Effector CD4-positive, alpha-beta T cell (primary cell): ENCODE measurements at regions not wholly inside any gene's neighbourhood (a gene's known extent, or its start where the extent isn't known, plus 50 kb on each side); places are given as distances from the start of the nearest gene placed in this dataset.
"Not testable (repeated sequence)": the region's sequence is repeated elsewhere in the genome, so short reads cannot be mapped to it uniquely, and the experiment has no call there.

Source experiments
- DNase-seq: peaks from one replicate; pipeline ENCODE4 v3.0.0-alpha.2; 2020

DNA sequence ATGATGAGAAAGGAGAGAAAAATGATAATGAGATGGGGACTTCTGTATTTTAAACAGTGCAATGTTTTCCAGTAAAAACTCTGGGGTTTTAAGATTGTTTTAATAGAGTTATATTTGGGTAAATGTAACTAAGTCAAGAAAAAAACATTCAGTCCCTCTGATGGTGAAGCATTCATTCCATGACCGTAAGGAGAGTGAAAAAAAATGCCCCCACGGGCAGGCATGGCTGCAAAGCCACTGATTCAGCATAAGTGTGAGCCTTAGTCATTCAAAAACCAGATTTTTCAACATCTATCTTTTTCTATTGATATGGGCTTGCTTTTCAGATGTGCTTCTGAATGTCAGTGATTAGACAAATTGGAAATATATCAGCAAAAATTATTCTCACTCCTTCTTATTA, 957.8 kb downstream of the SLC4A3 start:
- no peak for DNase-seq

DNA sequence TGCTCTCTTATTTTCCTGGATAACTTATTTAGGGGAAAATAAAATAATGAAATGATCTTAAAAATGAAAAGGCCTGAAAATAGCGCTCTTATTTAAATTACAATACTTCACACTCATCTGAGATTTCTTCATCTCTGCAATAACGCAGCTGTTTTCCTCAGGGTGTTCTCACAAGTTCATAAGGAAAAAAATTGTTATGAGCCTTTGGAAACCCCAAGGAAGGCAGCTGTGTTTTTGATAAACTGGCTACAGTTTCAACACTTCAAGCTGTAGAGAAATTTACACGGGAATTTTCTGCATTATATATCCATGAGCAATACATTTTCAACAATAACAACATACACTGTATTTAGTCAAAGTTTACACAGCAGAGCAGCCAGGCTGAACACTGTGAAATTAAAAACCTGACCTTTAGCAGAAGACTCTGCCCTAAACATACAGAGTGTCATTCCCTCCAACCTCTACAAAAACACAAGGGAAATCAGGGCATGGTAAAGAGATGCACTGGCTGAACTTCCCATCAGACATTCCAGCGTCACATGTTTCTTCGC, 959.6 kb downstream of the SLC4A3 start:
- no peak for DNase-seq

DNA sequence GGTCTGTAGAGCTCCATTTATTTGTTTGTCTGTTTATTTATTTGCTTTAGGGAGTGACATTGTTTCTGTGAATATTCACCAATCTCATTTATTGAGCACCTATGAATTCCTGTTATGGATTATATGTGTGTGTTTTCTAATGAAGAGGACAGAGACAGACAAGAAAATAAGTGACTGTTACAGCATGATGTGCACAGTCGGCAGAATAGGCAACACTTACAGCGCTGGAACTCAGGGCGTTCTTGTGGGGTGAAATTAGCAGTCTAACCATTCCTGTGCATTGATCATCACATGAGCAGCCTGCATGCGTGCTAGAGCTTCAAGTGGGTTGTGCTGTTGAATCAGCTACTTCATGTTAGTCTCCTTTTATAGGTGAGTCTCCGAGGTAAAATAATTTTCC, 960.7 kb downstream of the SLC4A3 start:
- no peak for DNase-seq

DNA sequence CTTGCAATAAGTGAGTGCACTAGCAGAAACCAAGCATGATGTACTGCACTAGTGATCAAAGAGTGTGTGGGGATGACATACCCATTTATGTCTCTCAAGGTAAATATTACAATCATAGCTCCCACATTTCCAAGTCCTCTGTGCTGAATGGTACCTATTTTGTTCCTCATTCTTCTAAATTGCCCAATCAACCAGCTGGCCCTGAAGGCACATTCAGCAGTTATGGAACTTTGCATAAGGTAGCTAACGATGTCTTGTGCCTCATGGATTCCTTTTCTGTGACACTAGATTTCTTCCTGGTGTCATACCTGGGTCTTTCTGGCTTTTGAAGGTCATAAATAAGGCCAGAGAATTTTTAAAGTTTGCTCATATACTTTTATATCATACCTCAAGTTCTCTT, 963.0 kb downstream of the SLC4A3 start:
- no peak for DNase-seq

DNA sequence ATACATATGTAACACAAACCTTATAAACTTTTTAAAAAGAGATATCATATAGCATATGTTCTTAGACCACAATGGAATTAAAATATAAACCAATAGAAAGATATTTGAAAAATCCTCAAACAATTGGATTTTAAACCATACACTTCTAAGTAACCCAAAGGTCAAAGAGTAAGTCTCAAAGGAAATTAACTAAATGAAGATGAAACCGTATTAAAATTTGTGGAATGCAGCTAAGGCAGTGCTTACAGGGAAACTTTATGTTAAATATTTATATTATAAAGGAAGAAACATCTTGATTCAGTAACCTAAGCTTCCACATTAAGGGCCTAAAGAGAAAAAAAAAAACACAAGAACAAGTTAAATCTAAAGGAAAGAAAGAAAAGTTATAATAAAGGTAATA, 966.1 kb downstream of the SLC4A3 start:
- DNase-seq, result no peak

DNA sequence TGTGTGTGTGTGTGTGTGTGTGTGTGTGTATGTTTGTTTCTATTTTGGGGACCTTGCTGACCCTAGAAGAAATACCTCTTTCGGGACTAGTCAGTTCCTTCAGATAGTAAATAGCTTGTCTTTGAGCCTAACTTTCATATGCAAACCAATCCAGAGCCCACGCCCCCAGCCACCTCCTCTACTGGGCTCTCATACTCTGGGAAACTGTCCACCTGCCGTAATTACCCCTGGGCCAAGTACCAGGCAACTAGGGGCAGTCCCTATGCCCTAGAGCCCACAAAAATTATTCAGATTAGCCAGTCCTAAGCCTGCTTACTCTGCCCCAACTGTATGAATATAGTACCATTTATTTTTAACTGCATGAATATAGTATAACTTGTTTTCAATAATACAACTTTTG, 970.4 kb downstream of the EPHA4 start:
- DNase-seq, result no peak

DNA sequence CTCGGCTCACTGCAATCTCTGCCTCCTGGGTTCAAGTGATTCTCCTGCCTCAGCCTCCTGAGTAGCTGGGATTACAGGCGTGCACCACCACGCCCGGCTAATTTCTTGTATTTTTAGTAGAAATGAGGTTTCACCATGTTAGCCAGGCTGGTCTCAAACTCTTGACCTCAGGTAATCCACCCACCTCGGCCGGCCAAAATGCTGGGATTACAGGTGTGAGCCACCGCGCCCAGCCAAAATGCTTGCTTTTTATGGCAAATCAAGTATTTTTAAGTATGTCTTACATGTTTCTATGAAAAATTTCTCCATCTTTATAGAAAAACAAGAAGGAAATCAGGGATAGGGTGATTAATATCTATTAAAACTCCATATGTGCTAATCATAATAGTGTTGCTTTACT, 959.1 kb downstream of the EPHA4 start:
- DNase-seq, result not testable (repeated sequence)

DNA sequence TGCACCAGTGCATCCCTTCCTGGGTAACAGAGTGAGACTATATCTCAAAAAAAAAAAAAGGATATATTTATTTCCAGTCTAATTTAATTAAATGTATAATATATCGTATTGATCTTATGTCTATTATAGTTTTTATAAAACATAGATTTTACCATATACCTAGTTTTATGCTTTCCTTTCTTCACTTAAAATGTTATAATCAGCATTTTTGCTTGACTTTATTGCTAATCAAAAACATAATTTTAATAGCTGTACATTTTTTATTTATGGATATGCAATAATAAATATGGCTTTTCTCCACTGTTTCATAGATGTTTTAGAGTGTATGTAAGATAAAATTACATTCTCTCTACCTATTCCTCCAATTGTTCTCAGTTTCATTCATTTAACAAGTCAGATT, 958.0 kb downstream of the EPHA4 start:
- no peak for DNase-seq

DNA sequence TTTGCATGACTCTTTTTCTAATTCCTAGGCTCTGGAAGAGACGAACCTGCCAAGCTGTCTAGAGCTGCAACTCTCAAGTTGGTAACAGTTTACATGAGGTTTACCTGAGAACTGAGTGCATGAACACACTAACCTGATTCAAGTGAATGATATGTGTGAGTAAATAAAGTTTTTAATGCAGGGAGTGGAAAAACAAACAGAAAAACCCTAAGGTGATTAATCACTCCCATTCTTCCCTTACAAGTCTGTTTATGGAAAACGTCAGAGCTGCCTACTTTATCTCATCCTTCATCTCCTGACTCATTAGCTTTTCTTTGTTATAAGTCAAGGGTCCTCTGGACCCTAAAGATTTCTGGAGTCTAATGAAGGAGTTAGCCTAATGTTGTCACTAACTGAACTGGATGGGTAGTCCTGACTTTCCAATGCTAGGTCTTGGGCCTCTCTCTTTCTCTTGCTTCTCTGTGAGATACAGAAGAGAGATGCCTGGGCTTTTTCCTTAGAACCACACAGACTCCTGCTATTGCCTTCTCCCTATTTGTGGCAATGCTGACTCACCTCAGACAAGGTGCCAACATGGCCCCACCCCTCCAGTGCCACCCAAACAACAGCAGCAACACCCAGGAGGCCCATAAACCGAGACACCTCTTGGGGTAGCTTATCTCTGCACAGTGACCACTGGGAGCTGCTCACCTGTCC, 952.4 kb downstream of the EPHA4 start:
- no peak for DNase-seq

DNA sequence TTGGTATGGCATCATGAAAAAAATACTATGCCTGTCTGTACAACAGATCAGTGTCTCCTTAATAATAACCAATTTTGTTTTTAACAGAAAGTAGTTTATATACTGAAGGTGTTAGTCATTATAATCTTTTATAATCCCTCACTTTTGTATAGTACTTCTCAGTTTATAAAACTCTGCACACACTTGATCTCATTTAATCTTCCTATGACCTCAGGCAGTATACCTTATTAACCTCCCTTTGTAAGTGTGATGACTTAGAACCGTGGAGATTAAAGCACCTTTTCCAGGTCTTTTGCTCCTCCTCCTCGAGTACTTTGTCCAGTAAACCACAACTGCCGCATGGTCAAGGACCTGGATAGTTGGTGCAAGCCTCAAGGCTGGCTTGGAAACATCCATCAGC, 945.5 kb downstream of the EPHA4 start:
- DNase-seq, result no peak

DNA sequence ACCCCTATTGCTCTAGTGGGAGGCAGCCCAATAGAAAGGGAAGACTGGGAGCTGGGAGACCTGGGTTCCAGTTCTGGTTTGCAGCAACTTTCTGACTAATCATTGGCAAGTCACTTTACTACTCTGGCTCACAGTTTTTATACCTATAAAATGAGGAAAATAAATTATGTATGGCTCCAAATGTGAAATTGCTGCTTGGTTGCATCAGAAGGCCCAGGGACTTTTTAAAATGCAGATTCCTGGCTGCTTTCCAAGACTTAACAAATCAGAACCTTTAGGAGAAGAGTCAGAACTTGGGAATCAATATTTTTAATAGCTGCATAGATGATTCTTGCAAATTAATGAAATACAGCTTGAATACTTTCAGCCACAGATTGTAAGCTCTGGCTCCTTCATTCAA, 943.9 kb downstream of the EPHA4 start:
- DNase-seq, result no peak

DNA sequence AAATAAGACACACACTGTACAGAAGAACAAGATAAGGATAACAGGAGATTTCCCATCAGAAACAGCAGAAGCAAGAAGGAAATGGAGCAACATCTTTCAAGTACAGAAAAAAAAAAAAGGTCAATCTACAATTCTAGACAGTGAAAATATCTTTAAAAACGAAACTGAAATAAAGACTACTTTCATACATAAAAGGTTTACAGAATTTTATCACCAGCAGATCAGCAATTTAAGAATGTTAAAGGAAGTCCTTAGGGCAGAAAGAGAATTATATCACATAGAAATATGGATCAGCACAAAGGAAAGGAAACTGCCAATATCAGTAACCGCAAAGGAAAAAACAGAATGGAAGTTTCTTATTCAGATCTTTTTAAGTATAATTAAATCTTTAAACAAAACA, 931.0 kb downstream of the EPHA4 start:
- no peak for DNase-seq

DNA sequence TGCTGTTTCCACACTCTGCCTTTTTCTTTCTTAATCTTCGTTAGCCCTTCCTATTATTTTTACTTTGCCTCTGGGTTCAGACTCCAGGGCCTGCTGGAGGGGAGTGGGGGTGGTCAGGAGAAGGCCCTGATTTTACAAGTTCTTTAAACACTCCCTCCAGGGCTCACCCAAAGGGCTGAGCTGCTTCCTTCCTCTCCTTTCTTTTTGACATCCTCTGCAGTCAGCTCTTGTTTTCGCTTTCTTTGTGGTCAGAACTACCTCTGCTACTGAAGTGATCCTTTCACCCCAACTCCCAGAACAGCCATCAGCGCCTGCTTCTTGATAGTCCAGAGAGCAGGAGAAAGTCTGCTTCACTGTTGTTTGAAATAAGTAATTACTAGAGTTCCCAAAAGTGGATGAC, 925.7 kb downstream of the EPHA4 start:
- DNase-seq, result no peak

DNA sequence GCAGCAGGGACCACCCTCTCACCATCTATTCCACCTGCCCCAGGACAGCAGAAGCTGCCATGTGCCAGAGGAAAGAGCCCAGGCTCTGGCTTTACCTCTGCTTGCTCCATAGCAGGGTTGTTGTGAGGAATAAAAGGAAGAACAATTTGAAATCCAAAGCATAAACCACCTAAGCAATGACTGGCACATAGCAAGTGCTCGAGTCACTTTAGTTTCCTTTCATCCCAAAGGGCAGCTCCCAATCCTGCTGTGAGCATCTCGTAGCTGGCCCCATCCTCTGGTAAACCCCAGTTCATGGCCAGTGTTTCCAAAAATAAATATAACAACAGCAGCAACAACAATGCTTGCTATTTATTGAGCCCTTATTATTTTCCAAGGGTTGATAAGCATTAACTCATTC, 923.5 kb downstream of the EPHA4 start:
- no peak for DNase-seq

DNA sequence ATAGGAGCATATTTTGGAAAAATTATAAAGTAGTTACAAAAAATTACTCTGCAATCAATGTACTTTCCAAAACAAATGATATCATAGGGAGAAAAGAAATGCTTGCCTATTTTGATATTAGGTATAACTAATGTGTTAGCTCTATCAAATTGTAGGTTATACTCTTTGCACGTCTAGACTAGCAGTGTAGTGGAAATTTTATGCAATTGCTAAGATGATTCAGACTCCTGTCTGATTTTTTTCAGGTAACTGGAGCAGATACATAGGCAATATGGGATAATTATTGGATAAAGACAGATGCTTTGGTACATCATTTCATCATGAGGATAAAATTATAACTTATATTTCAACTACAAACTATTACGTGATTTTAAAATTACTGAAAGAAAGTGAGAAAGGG, 918.3 kb downstream of the EPHA4 start:
- DNase-seq, result no peak

DNA sequence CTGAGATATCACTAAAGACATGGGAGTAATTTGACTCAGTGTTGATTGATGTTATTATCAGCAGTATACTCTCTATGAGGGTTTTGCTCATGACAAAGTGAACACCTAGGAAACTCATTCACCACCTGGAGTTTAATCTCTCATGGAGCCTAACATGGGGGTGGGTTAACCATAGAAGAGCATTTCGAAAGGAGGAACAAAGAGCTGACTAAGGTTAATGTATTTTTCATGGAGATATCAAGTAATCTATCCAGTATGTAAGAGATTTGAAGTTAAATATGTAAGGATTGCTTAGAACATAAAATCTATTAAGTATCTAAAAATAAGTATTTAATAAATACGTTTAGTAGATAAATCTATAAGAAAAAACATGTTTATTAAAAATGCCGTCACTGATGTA, 917.8 kb downstream of the EPHA4 start:
- no peak for DNase-seq

DNA sequence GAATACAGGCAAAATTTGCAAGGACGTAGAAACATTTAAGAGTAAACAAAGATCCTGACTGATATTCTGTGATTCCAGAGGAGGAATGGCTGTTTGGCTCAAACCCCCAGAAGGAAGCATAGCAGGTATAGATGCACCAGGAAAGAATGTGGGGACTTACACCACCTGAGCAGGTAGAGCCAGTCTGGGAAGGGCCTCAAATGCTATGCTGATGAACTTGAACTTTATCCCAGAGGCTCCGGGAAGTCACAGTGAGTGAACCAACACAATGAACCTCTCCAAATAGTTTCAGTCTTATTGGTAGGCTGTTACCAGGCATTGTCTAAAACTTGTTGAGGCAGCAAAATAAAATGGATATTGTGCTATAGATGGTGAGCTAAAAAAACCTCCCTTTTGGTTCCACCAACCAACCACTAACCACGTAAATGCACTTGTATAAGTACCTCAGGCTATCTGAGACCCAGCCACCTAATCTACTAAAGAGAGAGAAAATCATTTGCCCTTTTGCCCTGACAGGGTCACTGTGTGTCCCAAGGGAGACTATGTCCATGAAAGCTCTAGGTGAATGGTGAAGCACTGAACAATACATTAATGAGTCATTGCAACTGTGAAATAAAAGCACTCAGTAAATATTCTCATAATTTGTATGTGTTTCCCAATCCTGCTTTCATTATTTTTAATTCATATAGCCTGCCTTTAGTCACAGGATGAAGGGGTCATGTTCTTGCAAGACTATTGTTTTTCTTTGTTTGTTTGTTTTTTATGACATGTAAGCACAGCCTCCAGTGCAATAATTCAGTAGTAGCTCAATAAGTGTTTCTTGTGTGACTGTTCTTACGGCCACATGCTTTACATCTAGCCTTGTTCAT, 911.6 kb downstream of the EPHA4 start:
- DNase-seq, result no peak

DNA sequence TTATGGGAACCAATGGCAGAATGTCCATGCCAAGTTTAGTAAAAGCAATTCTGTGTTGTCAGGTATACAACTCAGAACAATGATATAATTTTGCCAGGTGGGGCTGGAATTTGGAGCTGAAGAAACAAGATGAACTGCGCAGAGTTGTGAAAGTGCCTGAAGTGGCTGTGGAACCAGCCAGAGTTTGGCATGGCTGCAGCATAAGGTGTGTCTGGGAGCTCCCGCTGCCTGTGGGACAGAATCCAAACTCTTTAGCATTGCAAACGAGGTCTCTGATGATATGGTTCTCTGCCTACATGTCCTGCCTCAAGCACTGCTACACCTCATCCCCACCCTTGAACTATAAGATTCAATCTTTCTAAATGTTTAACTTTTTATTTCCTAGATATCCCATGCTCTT, 909.7 kb downstream of the EPHA4 start:
- no peak for DNase-seq

DNA sequence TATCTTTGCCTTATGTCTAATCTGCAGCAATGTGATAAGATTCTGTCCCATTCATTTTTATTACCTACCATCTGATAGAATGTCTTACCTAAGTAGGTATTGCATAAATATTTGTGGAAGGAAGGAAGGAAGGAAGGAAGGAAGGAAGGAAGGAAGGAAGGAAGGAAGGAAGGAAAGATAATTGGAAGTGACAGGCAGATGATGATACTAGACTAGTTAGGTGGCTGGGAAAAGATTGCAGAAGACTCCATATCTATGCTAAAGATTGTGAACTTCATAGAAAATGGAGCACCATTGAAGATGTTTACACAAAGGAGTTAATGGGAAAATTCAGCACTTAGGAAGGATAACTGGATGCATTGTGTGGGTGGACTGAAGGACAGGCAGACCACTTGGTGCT, 909.0 kb downstream of the EPHA4 start:
- no peak for DNase-seq

DNA sequence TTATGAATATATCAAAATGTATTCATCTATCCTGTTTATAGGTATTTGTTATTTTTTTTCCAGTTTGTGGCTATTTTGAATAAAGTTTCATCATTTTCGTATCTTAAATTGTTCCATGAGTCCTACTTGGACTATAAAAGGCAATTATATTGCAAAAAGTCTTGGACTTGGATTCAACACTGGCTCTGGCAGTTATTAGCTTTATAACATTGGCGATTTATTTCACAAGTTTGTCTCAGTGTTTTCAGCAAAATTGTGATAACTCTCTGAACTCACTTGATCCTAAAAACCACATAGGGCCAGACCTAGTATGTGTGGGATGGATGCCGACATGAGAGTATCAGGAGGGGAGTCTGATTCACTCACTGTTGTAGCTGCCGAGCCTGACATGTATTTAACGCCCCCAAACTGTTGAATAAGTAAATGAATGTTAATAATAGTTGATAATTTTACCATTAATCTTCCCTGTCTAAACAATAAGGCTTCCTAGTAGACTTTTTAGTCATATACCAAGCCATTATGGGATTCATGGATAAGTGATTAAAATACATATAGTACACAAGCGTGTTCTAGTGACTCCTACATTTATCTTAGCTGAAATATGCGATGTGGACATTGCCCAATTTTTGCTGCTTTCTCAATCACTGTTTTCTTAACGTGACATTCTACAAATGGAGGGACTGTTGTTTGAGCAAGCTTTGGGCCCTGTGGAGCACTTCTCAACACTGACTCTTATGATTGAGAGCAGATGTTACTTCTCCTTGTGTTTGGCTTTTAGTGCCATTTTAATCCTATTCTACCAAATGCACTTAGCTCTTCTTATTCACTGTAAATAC, 907.6 kb downstream of the EPHA4 start:
- DNase-seq, result no peak

DNA sequence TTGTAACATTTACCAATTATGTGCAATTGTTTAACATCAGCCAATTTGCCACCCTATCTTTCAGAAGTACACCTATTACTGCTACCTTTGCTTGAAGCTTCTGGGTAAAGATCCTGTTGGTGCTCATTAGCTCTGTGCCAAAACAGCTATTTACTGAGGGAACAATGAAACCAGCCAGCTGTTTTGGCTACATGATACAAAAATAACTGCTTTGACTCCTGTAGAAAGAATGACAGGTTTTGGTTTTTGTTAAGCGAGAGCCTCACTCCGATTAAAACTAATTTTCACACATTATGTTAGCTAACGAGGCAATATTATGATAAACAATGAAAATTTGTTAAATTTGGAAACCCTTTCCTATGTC, 907.0 kb downstream of the EPHA4 start:
- DNase-seq, result no peak

DNA sequence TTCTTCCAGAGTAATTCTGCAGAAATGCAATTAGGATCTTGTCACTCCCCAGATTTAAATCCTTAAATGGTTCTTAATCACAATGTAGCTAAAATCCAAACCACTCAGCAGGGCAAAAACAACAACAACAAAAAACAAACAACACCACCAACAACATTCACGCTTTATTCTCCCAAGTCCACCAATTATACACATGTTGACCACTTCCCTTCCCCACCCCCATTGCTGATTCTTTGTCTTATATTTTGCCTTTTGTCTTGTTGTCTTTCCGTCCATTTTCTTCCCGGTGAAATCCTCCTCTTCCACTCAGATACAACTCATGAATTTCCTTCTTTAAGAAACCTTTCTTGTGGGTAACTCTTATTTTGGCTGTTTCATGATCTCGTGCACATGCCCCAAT, 902.8 kb downstream of the EPHA4 start:
- DNase-seq, result no peak

DNA sequence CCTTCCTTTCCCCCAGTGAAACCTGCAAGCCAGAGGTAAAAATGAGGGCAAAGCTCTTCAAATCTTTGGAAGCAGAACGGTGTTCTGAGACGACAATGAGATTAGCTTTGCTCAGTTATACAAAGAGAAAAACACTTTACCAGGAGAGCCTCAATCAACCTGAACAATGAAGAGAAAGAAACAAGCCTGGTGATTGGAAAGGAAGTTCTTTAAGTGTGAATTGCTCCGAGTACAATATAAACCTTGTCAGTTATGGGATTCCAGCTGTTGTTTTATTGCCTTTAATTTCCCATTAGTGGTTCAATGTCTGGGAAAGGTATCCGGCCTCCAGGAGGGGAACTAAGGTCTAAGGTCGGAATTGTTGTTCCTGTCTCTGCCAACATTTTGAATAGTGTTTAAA, 901.6 kb downstream of the EPHA4 start:
- no peak for DNase-seq
